ENCODE measurements at regions not wholly inside any gene's neighbourhood (a gene's known extent, or its start where the extent isn't known, plus 50 kb on each side); places are given as distances from the start of the nearest gene placed in this dataset.

DNA sequence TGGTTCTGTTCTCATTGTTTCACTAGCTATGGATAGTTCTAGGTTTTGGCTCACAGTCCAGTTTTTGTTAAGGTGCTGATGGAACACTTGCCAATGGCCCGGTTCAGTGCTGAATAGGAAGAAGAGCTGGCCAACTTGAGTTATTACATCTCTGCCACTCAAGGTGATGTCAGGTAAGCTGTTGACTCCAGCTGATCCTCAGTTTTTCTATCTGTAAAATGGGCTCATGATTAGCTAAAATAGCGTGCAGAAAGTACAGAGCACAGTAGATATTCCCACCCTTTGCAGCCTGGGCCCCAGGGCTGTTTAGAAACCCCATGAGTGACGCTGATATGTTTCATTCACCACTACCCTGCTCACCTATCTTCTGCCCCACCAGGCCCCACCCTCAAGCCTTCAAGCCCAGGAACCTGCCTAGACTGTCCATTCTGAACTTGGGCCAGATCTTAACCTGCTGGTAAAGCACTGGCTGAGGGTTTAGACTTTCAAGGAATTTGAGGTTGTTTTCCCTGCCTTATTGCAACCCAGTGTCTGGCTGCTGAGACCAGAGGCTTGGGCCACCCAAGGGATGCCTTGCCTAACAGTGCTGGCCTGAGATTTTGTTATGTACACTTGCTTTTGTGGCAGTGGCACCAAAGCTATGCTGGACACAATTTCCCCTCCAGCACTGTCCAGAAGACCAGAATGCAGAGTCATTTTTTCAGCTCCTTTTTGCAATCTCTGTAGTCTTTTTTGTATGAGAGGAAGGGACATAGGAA lies 378.2 kb upstream of the ZMIZ1 start:
- no peak for DNase-seq (ENCODE audit: low read depth)

DNA sequence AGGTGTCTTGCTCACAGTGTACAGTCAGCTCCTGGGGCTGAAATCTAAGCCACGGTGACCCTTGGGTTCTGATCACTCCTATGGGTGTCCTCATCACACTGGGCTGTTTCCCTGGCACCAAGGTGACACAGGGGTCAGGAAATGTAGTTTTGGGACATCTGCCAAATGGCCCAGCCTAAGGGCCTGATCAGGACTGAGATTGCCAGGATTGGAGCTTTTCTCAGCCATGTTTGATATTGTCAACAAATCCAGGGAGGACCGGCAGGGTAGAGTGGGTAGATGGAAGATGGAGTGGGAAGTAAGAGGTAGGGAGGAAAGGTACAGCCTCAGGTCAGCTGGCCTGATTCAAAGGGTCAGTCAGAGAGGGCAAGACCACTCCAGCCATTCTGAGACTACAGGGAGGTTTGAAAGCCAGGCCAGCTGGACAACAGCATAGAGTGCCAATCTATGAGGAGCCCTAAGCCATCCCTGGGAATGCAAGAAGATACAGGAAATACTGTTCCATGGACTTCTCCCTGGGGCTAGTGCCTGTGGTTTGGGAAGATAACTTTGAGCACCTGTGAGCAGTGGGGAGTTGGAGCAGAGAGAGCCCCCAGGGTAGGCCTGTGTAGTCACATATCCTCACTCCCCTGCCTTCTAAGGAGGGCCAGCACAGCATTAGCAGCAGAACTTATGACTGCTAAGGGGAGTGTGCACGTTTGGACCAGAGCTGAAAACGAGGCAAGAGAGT lies 377.3 kb upstream of the ZMIZ1 start:
- DNase-seq (ENCODE audit: low read depth) = no peak

GRCh38 chr10:78692071-78692470 lies 376.7 kb upstream of the ZMIZ1 start:
- DNase-seq (ENCODE audit: low read depth) = no peak

GRCh38 chr10:78695846-78696245 lies 372.9 kb upstream of the ZMIZ1 start:
- DNase-seq (ENCODE audit: low read depth) = no peak

DNA sequence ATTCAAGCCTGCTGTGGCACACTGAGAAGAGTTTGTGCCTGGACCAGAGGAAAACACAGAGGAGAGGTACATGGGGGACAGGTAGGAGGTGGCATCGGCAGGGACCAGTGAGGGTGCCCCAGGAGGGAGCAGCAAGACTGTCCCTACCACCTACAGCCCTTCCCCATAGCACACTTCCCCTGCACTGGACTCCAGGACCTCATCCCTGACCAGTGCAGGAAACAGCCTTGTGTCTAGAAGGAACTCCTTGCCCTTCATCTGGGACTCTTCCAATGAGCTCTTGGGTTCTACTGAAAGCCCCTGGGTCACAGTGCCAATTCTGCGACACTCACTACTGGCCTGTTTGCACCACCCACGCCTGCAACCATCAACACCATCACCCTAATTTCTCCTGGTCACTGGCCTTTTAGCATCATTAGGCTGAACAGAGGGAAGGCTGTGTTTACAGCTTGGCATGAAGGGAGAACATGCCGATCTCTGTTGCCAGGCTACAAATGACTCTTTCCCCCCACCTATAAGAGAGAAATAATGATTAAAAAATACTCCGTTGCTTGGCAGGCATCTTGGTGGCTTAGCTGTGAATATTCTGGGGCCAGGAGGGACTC lies 371.9 kb upstream of the ZMIZ1 start:
- no peak for DNase-seq (ENCODE audit: low read depth)

- DNase-seq (ENCODE audit: low read depth) = no peak
Observed at GRCh38 chr10:78699971-78700370, 368.8 kb upstream of the ZMIZ1 start.

DNA sequence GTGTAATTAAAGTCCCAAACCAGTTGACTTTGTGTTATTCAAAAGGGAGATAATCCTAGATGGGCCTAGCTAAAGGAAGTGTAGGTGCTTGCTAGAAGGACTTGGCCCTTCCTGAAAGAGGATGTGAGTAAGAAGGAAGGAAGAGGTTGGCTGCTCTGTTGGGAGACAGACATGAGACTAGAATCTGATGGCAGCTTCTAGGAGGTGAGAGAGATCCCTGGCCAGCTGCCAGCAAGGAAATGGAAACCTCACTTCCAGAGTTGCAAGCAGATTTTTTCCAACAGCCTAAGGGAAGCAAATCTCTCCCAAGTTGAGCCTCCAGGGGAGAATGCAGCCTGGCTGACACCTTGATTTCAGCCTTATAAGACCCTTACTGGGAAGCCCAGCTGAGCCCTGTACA lies 368.4 kb upstream of the ZMIZ1 start:
- no peak for DNase-seq (ENCODE audit: low read depth)

DNA sequence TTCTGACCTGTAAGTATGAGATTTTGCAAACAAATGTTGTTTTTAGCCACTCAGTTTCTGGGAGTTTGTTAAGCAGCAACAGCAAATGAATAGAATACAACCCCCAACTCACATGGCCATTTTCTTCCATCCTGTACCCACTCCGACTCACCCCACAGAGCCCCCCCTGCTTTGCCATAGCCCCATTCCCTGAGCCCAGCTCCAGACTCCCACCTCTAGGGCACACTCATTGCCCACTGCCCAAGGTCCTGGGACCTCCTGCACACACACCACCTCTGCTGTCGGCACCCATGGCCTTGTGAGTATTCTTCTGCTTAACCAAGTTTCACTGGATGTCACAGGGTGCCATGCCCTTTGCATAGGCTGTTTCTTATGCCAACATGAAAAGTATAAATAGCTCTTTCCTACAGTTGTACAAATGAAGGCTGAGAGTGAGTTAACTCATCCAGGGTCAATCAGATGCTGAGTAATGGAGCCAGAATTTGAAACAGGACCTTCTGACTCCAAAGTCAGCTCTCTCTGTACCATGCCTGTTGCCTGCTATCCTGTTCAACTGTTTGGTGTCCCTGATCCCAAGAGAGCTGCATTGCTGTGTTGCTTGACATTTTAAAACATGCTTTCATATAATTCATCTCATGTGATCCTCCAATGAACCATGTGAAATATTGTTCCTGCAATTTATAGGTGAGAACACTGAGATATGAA lies 367.8 kb upstream of the ZMIZ1 start:
- no peak for DNase-seq (ENCODE audit: low read depth)

- no peak for DNase-seq (ENCODE audit: low read depth)
Observed at GRCh38 chr10:78702186-78702585, 366.6 kb upstream of the ZMIZ1 start.

DNA sequence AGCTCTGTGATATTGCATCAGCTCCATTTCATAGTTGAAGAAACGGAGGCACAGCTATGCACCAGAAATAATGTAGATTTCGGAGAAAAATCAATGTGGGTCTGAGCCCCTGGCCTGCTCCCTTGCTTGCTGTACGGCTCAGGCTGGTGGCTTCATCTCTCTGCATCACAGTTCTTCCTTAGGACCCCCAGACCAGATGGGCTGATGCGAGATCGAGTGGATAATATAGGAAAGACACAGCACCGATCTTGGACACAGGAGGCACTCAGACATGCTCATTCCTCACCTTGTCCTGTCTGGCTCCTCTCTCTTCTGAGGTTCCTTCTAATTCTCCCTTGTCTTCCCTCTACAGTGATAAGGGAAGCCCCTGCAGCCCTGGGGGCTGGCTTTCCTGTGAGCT lies 365.9 kb upstream of the ZMIZ1 start:
- DNase-seq (ENCODE audit: low read depth) = no peak

- DNase-seq (ENCODE audit: low read depth) = no peak
Observed at GRCh38 chr10:78703593-78703992, 365.2 kb upstream of the ZMIZ1 start.

- no peak for DNase-seq (ENCODE audit: low read depth)
Observed at GRCh38 chr10:78706256-78706655, 362.5 kb upstream of the ZMIZ1 start.

- no peak for DNase-seq (ENCODE audit: low read depth)
Observed at GRCh38 chr10:78706726-78707540, 361.8 kb upstream of the ZMIZ1 start.

- DNase-seq (ENCODE audit: low read depth) = no peak
Observed at GRCh38 chr10:78707745-78708144, 361.0 kb upstream of the ZMIZ1 start.

DNA sequence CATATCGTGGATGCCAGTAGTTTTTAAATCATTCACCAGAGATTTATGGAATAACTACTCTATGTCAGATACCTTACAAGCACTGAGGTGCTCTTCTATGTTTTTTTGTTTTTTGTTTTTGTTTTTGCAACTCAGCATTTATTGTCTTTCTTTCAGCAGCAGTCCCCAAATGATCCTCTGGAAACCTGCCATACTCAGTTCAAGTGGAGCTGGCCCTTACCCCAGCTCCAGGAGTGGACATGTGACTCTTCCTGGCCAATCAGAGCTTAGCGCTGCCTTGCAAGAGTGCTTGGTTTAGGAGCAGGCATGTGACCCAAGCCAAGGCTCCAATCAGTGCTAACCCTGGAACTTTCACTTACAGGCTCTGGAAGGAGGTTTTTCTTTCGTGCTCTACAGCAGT lies 356.6 kb upstream of the ZMIZ1 start:
- no peak for DNase-seq (ENCODE audit: low read depth)

DNA sequence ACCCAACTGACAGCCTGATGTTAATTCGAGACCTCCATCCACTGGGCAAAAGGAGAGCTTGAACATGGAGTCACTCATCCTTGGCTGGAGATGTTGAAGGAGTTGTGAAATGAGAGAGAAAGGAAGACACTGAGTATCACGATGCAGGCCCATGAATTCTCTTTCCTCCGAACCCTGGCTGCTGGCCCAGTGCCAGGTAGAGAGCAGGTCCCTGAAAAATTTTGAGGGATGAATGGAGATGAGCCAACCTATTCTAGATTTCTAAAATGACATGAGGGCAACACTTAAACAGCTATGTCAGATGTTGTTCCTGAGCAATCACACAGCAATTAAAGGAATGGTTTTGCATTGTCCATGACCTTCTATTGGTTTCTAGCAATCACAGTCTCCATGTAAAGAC lies 355.1 kb upstream of the ZMIZ1 start:
- DNase-seq (ENCODE audit: low read depth) = no peak

DNA sequence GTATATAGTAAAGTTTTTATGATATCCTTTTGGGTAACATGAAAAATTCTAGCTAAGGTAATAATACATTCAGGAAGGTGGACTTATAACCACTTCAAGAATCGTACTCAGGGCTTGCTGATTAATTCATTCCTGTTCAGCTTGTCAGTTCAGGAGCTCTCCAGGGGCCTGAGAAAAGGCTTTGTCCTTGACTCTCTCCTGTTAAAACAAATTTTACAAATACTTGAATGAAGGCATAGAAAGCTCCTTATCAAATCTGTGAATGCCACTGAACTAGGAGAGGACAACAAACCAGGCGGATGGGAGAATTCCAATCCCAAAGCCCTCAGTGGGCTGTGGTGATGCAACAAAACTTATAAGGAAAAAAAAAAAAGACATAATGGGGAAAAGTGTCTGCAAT lies 354.5 kb upstream of the ZMIZ1 start:
- DNase-seq (ENCODE audit: low read depth) = no peak

DNA sequence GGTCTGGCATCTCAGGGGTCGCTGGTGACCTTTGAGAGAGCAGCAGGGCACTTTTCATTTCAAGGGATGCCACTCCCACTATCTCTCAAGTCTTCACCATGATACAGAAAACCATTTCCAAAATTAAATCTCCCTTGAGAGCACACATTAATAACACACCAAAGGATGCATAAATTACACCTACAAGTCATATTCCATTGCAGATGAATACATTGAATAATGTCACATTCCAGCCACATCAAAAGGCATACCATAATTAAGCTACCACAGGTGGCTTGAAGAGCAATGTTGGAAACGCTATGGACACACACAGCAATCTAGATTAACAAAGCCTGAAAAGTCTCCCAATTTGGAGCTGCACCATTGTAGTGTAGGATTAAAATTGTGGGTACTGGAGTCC lies 353.3 kb upstream of the ZMIZ1 start:
- DNase-seq (ENCODE audit: low read depth) = no peak

- no peak for DNase-seq (ENCODE audit: low read depth)
Observed at GRCh38 chr10:78716043-78716660, 352.6 kb upstream of the ZMIZ1 start.

GRCh38 chr10:78717200-78717599 lies 351.6 kb upstream of the ZMIZ1 start:
- no peak for DNase-seq (ENCODE audit: low read depth)

- DNase-seq (ENCODE audit: low read depth) = no peak
Observed at GRCh38 chr10:78718032-78718572, 350.7 kb upstream of the ZMIZ1 start.

Measured in stimulated activated CD8-positive, alpha-beta memory T cell treated with anti-CD3 and anti-CD28 coated beads, Interleukin-12 subunit alpha, Interleukin-12 subunit beta, amount 100 ng/mL, for 4 hours (primary cell).